Dermis blood vessel endothelial cell (primary cell): ENCODE measurements at regions not wholly inside any gene's neighbourhood (a gene's known extent, or its start where the extent isn't known, plus 50 kb on each side); places are given as distances from the start of the nearest gene placed in this dataset.
A peak's percentile ranks its signal among the peaks of the same experiment; 100 is the strongest.
"Not testable (repeated sequence)": the region's sequence is repeated elsewhere in the genome, so short reads cannot be mapped to it uniquely, and the experiment has no call there.

Experiments used
- DNase-seq: peaks from one replicate; pipeline ENCODE4 v3.0.0; 2010

- DNase-seq = no peak
Observed at GRCh38 chr1:159641221-159641620, 53.6 kb downstream of the APCS start.

- DNase-seq = no peak
Observed at GRCh38 chr1:159646687-159647086, 59.1 kb downstream of the APCS start.

GRCh38 chr1:159647616-159648015 lies 60.0 kb downstream of the APCS start:
- no peak for DNase-seq

GRCh38 chr1:159652506-159652905 lies 61.9 kb downstream of the CRP start:
- no peak for DNase-seq

GRCh38 chr1:159653201-159653600 lies 61.2 kb downstream of the CRP start:
- peak; percentile 54 for DNase-seq

GRCh38 chr1:159657477-159657876 lies 56.9 kb downstream of the CRP start:
- DNase-seq = not testable (repeated sequence)
